Mucosa of stomach (tissue), 1 donor: ENCODE measurements at regions not wholly inside any gene's neighbourhood (a gene's known extent, or its start where the extent isn't known, plus 50 kb on each side); places are given as distances from the start of the nearest gene placed in this dataset.

Experiments
- H3K27me3 ChIP-seq: one replicate; pipeline ENCODE4 v1.7.0; 2013; ENCODE audit warnings: mild to moderate bottlenecking, low read length; ENCODE audit not compliant: control insufficient read depth, insufficient read depth
- H3K36me3 ChIP-seq: one replicate; pipeline ENCODE4 v1.7.0; 2013; ENCODE audit warnings: low read length; ENCODE audit not compliant: control insufficient read depth, insufficient read depth
- H3K4me1 ChIP-seq: one replicate; pipeline ENCODE4 v1.7.0; 2013; ENCODE audit warnings: mild to moderate bottlenecking, low read length; ENCODE audit not compliant: control insufficient read depth, insufficient read depth
- H3K4me3 ChIP-seq: one replicate; pipeline ENCODE4 v1.7.0; 2013; ENCODE audit warnings: low read length
- H3K9ac ChIP-seq: one replicate; pipeline ENCODE4 v1.7.0; 2013; ENCODE audit warnings: mild to moderate bottlenecking, low read length, moderate library complexity
- H3K9me3 ChIP-seq: one replicate; pipeline ENCODE4 v1.7.0; 2013; ENCODE audit warnings: mild to moderate bottlenecking, low read length, moderate library complexity; ENCODE audit not compliant: control insufficient read depth
- donor health status: Pancreatic carcinoma.

- Histone ChIP-seq H3K27me3 (no peaks in the 10 kb centered on the region), H3K9ac (no peak overlapping the region), H3K4me3 (no peak overlapping the region), H3K4me1 (no peaks in the 10 kb centered on the region), H3K9me3 (no peaks in the 10 kb centered on the region), H3K36me3 (no peaks in the 10 kb centered on the region)
These were observed 656.5 kb upstream of the RIOK2 start for GRCh38 chr5:97839341-97840086.

- no peaks in the 10 kb centered on the region for H3K36me3 ChIP-seq
- no peaks in the 10 kb centered on the region for H3K4me1 ChIP-seq
- no peaks in the 10 kb centered on the region for H3K9me3 ChIP-seq
These were observed 657.6 kb upstream of the RIOK2 start for GRCh38 chr5:97840643-97841042.

GRCh38 chr5:97842687-97843086, 659.6 kb upstream of the RIOK2 start:
- Histone ChIP-seq H3K4me3 (no peak overlapping the region), H3K4me1 (no peaks in the 10 kb centered on the region), H3K9ac (no peak overlapping the region)

More at GRCh38 chr5:97840643-97841042, 657.6 kb upstream of the RIOK2 start:
- H3K27me3 ChIP-seq, result no peaks in the 10 kb centered on the region
- H3K4me3 ChIP-seq, result no peak overlapping the region
- H3K9ac ChIP-seq, result no peak overlapping the region

GRCh38 chr5:97844797-97845196, 661.8 kb upstream of the RIOK2 start:
- H3K9me3 ChIP-seq, result no peaks in the 10 kb centered on the region
- no peak overlapping the region for H3K4me3 ChIP-seq
- no peaks in the 10 kb centered on the region for H3K36me3 ChIP-seq
- no peaks in the 10 kb centered on the region for H3K27me3 ChIP-seq
- H3K4me1 ChIP-seq, result no peaks in the 10 kb centered on the region
- H3K9ac ChIP-seq, result no peak overlapping the region

More at GRCh38 chr5:97842687-97843086, 659.6 kb upstream of the RIOK2 start:
- Histone ChIP-seq H3K36me3 (no peaks in the 10 kb centered on the region), H3K9me3 (no peaks in the 10 kb centered on the region), H3K27me3 (no peaks in the 10 kb centered on the region)

GRCh38 chr5:97846643-97847042, 663.6 kb upstream of the RIOK2 start:
- no peaks in the 10 kb centered on the region for H3K9me3 ChIP-seq
- no peaks in the 10 kb centered on the region for H3K27me3 ChIP-seq
- no peaks in the 10 kb centered on the region for H3K36me3 ChIP-seq
- no peak overlapping the region for H3K4me3 ChIP-seq
- H3K9ac ChIP-seq, result no peak overlapping the region
- no peaks in the 10 kb centered on the region for H3K4me1 ChIP-seq

GRCh38 chr5:97847920-97848631, 665.0 kb upstream of the RIOK2 start:
- Histone ChIP-seq H3K9ac (no peak overlapping the region), H3K4me1 (no peaks in the 10 kb centered on the region), H3K9me3 (no peaks in the 10 kb centered on the region), H3K27me3 (no peaks in the 10 kb centered on the region), H3K4me3 (no peak overlapping the region), H3K36me3 (no peaks in the 10 kb centered on the region)

- Histone ChIP-seq H3K9me3 (no peaks in the 10 kb centered on the region), H3K36me3 (no peaks in the 10 kb centered on the region), H3K4me1 (no peaks in the 10 kb centered on the region)
These were observed 668.0 kb upstream of the RIOK2 start for GRCh38 chr5:97851036-97851435.

GRCh38 chr5:97854871-97855762, 672.1 kb upstream of the RIOK2 start:
- no peaks in the 10 kb centered on the region for H3K27me3 ChIP-seq
- H3K9me3 ChIP-seq, result no peaks in the 10 kb centered on the region
- H3K4me1 ChIP-seq, result no peaks in the 10 kb centered on the region
- no peak overlapping the region for H3K9ac ChIP-seq
- no peaks in the 10 kb centered on the region for H3K36me3 ChIP-seq
- H3K4me3 ChIP-seq, result no peak overlapping the region

More at GRCh38 chr5:97851036-97851435, 668.0 kb upstream of the RIOK2 start:
- Histone ChIP-seq H3K4me3 (no peak overlapping the region), H3K27me3 (no peaks in the 10 kb centered on the region), H3K9ac (no peak overlapping the region)

- H3K9ac ChIP-seq, result no peak overlapping the region
- H3K4me3 ChIP-seq, result no peak overlapping the region
- no peaks in the 10 kb centered on the region for H3K9me3 ChIP-seq
- peaks cover 8% of the 10 kb centered on the region for H3K4me1 ChIP-seq
- no peaks in the 10 kb centered on the region for H3K27me3 ChIP-seq
- H3K36me3 ChIP-seq, result no peaks in the 10 kb centered on the region
These were observed 691.4 kb upstream of the RIOK2 start for GRCh38 chr5:97874491-97874890.

GRCh38 chr5:97876272-97876671, 693.2 kb upstream of the RIOK2 start:
- peaks cover 8% of the 10 kb centered on the region for H3K4me1 ChIP-seq
- H3K27me3 ChIP-seq, result no peaks in the 10 kb centered on the region
- no peaks in the 10 kb centered on the region for H3K36me3 ChIP-seq
- H3K4me3 ChIP-seq, result no peak overlapping the region
- H3K9me3 ChIP-seq, result no peaks in the 10 kb centered on the region
- no peak overlapping the region for H3K9ac ChIP-seq

GRCh38 chr5:97877588-97877987, 694.5 kb upstream of the RIOK2 start:
- Histone ChIP-seq H3K9ac (no peak overlapping the region), H3K4me3 (no peak overlapping the region), H3K27me3 (no peaks in the 10 kb centered on the region), H3K9me3 (no peaks in the 10 kb centered on the region), H3K4me1 (peaks cover 8% of the 10 kb centered on the region), H3K36me3 (no peaks in the 10 kb centered on the region)

- no peaks in the 10 kb centered on the region for H3K4me1 ChIP-seq
- no peak overlapping the region for H3K9ac ChIP-seq
- H3K27me3 ChIP-seq, result no peaks in the 10 kb centered on the region
- H3K36me3 ChIP-seq, result no peaks in the 10 kb centered on the region
- H3K4me3 ChIP-seq, result no peak overlapping the region
- H3K9me3 ChIP-seq, result no peaks in the 10 kb centered on the region
These were observed 705.4 kb upstream of the RIOK2 start for GRCh38 chr5:97888439-97888838.
